NCI-H748 (cell line): ENCODE measurements at regions not wholly inside any gene's neighbourhood (a gene's known extent, or its start where the extent isn't known, plus 50 kb on each side); places are given as distances from the start of the nearest gene placed in this dataset.

Experiments
- DNase-seq: peaks from one replicate; lab custom pipeline; 2025; ENCODE audit not compliant: unreplicated experiment; lab: John Stamatoyannopoulos, UW

- DNase-seq: no peak
These were observed 226.0 kb downstream of the MPDZ start for GRCh38 chr9:13053504-13053903.

GRCh38 chr9:13054389-13054788 is 225.1 kb downstream of the MPDZ start:
- DNase-seq: no peak
